ENCODE measurements at regions not wholly inside any gene's neighbourhood (a gene's known extent, or its start where the extent isn't known, plus 50 kb on each side); places are given as distances from the start of the nearest gene placed in this dataset.

DNA sequence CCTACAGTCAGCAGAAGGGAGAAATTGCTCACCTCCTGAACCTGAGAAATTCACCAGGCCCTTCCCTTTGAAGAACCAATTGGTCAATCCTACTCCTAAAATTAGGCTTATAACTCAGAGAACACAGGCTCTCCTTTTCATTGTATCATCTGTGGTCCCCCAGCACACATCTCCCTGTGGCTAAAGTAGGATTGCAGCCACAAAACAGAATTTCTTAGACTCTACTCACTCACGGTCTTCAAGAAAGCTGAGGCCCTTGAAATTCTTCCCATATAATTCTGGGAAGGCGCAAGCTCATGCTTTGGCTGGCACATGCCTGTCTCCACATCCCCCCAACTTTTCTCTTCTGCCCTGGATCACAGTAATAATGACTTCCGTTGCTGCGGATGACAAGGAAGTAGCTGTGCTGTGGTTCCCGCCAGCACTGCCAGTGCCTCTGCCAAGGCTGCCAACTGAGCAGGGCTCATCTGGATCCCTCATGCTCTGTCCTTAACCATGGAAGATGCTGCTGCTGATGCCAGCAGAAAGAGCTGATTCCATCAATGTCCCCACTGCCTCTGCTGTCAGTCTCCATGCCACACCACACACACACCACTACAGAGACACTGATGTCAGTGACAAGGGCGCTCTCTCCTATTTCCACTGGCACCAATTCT, 200.6 kb upstream of the POU2AF2 start:
- no peaks in the 10 kb centered on the region for H3K4me1 ChIP-seq (ENCODE audit: low read depth, poor library complexity, severe bottlenecking)
- no peak overlapping the region for H3K27ac ChIP-seq
- no peak overlapping the region for H2AFZ ChIP-seq (ENCODE audit: low read depth)
- no peaks in the 10 kb centered on the region for H3K36me3 ChIP-seq (ENCODE audit: insufficient read depth)
- no peak overlapping the region for H3K4me2 ChIP-seq
- H3K4me3 ChIP-seq (IDR thresholded peaks at IDR 0.05; ENCODE audit: insufficient read depth, low read depth, low read length) = no peak overlapping the region
- H3K79me2 ChIP-seq (ENCODE audit: insufficient read depth, low read depth) = no peaks in the 10 kb centered on the region
- no peak overlapping the region for H3K9ac ChIP-seq
- no peaks in the 10 kb centered on the region for H4K20me1 ChIP-seq (ENCODE audit: insufficient read depth)
- TF ChIP-seq, protein P1, sequence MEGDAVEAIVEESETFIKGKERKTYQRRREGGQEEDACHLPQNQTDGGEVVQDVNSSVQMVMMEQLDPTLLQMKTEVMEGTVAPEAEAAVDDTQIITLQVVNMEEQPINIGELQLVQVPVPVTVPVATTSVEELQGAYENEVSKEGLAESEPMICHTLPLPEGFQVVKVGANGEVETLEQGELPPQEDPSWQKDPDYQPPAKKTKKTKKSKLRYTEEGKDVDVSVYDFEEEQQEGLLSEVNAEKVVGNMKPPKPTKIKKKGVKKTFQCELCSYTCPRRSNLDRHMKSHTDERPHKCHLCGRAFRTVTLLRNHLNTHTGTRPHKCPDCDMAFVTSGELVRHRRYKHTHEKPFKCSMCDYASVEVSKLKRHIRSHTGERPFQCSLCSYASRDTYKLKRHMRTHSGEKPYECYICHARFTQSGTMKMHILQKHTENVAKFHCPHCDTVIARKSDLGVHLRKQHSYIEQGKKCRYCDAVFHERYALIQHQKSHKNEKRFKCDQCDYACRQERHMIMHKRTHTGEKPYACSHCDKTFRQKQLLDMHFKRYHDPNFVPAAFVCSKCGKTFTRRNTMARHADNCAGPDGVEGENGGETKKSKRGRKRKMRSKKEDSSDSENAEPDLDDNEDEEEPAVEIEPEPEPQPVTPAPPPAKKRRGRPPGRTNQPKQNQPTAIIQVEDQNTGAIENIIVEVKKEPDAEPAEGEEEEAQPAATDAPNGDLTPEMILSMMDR (conservative IDR thresholded peaks at IDR 0.05; ENCODE audit: low read depth, low read length) = no peak
- H3K27me3 ChIP-seq (ENCODE audit: insufficient read depth, low read depth) = no peaks in the 10 kb centered on the region

DNA sequence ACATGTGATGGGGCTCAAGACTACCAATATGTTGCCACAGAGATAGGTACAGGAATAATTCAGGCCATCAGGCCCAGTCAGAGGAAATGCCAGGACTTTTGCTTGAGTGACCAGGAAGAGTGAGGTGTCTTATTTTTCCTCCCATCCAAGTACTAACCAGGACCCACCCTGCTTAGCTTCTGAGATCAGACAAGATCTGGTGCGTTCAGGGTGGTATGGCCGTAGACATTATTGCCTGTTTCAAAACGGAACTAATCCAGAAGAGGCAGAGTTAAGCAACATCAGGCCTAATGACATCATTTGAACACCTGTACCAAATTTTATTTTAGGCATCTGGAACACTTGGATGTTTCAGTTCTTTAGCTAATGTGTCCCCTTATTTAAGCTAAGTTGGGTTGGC, 205.5 kb upstream of the POU2AF2 start:
- no peaks in the 10 kb centered on the region for H3K27me3 ChIP-seq (ENCODE audit: insufficient read depth, low read depth)
- H3K27ac ChIP-seq = no peak overlapping the region
- TF ChIP-seq, protein P1 (conservative IDR thresholded peaks at IDR 0.05; ENCODE audit: low read depth, low read length) = no peak
- H3K9ac ChIP-seq = no peak overlapping the region
- no peaks in the 10 kb centered on the region for H4K20me1 ChIP-seq (ENCODE audit: insufficient read depth)
- no peaks in the 10 kb centered on the region for H3K4me1 ChIP-seq (ENCODE audit: low read depth, poor library complexity, severe bottlenecking)
- no peaks in the 10 kb centered on the region for H3K79me2 ChIP-seq (ENCODE audit: insufficient read depth, low read depth)
- no peak overlapping the region for H3K4me2 ChIP-seq
- no peaks in the 10 kb centered on the region for H3K36me3 ChIP-seq (ENCODE audit: insufficient read depth)
- H2AFZ ChIP-seq (ENCODE audit: low read depth) = no peak overlapping the region
- H3K4me3 ChIP-seq (IDR thresholded peaks at IDR 0.05; ENCODE audit: insufficient read depth, low read depth, low read length) = no peak overlapping the region

DNA sequence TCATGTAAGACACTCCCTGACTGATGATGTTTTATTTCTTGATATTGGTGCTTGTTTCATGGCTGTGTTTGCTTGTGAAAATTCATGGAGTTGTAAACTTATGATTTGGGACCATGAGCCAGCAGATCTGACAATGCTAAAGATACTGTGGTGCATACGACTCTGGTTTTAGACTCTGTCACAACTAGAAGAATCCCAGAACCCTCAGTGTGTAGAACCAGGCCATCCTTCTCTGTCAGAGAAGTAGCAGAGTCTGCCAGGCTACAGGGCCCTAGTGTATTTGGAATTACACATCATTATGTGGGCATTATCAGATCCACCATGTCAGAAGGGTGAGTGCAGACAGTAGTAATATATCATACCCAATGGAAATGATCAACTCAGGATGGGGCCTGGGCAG, 209.8 kb upstream of the POU2AF2 start:
- Histone ChIP-seq H3K36me3 (ENCODE audit: insufficient read depth) (no peaks in the 10 kb centered on the region), H3K4me2 (no peak overlapping the region), H3K79me2 (ENCODE audit: insufficient read depth, low read depth) (no peaks in the 10 kb centered on the region), H3K4me3 (IDR thresholded peaks at IDR 0.05; ENCODE audit: insufficient read depth, low read depth, low read length) (no peak overlapping the region), H3K4me1 (ENCODE audit: low read depth, poor library complexity, severe bottlenecking) (no peaks in the 10 kb centered on the region), H3K27me3 (ENCODE audit: insufficient read depth, low read depth) (no peaks in the 10 kb centered on the region), H3K27ac (no peak overlapping the region), H3K9ac (no peak overlapping the region), H2AFZ (ENCODE audit: low read depth) (no peak overlapping the region), H4K20me1 (ENCODE audit: insufficient read depth) (no peaks in the 10 kb centered on the region)
- TF ChIP-seq, protein P1 (conservative IDR thresholded peaks at IDR 0.05; ENCODE audit: low read depth, low read length) = no peak

DNA sequence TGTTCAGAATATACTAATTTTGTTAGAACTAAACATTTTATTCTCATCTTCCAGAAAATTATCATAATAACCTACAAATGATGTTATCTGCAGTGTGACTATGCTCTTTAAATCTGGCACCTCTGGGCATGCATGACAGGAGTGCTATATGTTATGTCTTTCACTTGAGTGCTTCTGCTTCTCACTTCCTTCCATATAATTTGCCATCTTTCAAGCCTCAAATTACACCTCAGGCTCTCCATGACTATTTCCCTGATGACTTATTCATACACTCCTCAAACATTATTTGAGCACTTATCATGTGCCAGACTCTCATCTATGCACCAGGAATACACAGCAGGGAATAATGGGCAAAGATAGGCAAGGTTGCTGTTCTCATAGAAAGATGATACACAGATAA, 219.3 kb upstream of the POU2AF2 start:
- H4K20me1 ChIP-seq (ENCODE audit: insufficient read depth) = no peaks in the 10 kb centered on the region
- TF ChIP-seq, protein P1 (conservative IDR thresholded peaks at IDR 0.05; ENCODE audit: low read depth, low read length) = no peak
- H3K79me2 ChIP-seq (ENCODE audit: insufficient read depth, low read depth) = no peaks in the 10 kb centered on the region
- no peak overlapping the region for H3K4me2 ChIP-seq
- no peaks in the 10 kb centered on the region for H3K4me1 ChIP-seq (ENCODE audit: low read depth, poor library complexity, severe bottlenecking)
- no peak overlapping the region for H3K4me3 ChIP-seq (IDR thresholded peaks at IDR 0.05; ENCODE audit: insufficient read depth, low read depth, low read length)
- H3K27ac ChIP-seq = no peak overlapping the region
- H3K27me3 ChIP-seq (ENCODE audit: insufficient read depth, low read depth) = no peaks in the 10 kb centered on the region
- H3K36me3 ChIP-seq (ENCODE audit: insufficient read depth) = no peaks in the 10 kb centered on the region
- no peak overlapping the region for H2AFZ ChIP-seq (ENCODE audit: low read depth)
- H3K9ac ChIP-seq = no peak overlapping the region
